H7 (cell line): ENCODE measurements at regions not wholly inside any gene's neighbourhood (a gene's known extent, or its start where the extent isn't known, plus 50 kb on each side); places are given as distances from the start of the nearest gene placed in this dataset.

Experiments used
- DNase-seq: peaks from one replicate; pipeline ENCODE4 v3.0.0; 2012
- H3K27me3 ChIP-seq: 2 replicates; pipeline ENCODE4 v1.6.0; 2011; ENCODE audit warnings: mild to moderate bottlenecking, low read length; ENCODE audit not compliant: control insufficient read depth, insufficient read depth
- H3K36me3 ChIP-seq: replicated peaks from 2 replicates; pipeline ENCODE4 v1.5.1; 2011; ENCODE audit warnings: low read length; ENCODE audit not compliant: control insufficient read depth, insufficient read depth
- H3K4me3 ChIP-seq: 2 replicates; pipeline ENCODE4 v1.5.1; 2011; ENCODE audit warnings: low read depth, mild to moderate bottlenecking, control low read depth, low read length, moderate library complexity; ENCODE audit not compliant: insufficient read depth

- Histone ChIP-seq H3K27me3 (no peaks in the 10 kb centered on the region), H3K36me3 (no peaks in the 10 kb centered on the region), H3K4me3 (no peak overlapping the region)
- DNase-seq = no peak
Observed at GRCh38 chrX:95662200-95662599, 1022.4 kb upstream of the DIAPH2 start.

DNA sequence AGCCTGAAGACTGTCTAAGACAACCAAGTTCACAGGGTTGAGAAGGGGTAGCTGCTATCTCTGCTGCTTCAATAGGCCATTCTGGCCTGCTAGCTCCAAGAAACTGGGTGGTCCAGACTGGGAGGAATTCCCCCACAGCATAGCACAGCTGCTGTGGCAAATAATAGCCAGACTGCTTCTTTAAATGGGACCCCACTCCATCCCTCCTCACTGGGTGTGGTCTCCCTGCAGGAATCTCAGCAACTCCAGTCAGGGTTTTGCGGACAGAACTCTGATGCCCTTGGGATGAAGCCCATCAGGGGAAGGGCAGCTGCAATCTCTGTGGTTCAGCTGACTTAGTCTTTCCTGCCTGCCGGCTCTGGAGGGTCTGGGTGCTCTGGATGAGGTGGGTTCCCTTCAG, 1018.6 kb upstream of the DIAPH2 start:
- Histone ChIP-seq H3K4me3 (no peak overlapping the region), H3K27me3 (no peaks in the 10 kb centered on the region), H3K36me3 (no peaks in the 10 kb centered on the region)
- no peak for DNase-seq

DNA sequence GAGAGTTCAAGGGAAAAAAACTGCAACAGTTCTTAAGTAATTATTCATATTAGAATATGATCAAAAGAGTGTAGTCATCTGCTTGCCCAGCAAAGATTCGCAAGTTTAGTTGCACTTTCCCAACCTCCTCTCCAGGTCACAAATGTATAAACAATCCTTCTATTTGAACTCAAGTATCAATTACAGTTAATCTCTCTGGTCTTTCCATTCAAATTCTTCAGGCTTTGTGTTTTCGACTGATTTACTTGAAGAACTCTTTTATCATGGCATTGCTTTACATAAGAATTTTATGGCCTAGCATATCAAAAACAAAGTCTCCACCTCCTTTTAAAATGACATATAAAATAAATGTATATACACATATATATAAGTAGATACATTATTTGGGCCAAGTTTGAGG, 1009.6 kb upstream of the DIAPH2 start:
- H3K36me3 ChIP-seq = no peaks in the 10 kb centered on the region

DNA sequence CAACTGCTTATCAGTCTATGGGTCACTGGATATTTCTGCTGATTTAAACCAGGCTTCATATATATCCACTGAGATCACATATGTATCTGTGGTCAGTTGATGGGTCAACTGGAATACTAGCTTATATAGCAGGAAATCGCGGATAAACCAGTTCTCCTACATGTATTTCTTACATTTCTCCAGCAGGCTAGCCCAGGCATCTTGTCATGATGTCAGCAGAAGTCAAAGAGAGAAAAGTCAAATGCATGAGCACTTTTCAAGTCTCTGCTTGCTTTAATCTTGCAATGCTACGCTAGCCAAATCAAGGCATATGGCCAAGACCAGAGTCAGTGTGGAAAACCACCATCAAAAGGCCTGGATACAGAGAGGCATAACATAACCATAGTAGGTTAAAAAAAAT, 1008.8 kb upstream of the DIAPH2 start:
- no peaks in the 10 kb centered on the region for H3K27me3 ChIP-seq
- no peak for DNase-seq
- no peak overlapping the region for H3K4me3 ChIP-seq
- H3K36me3 ChIP-seq = no peaks in the 10 kb centered on the region

More for the DNA sequence above, 1009.6 kb upstream of the DIAPH2 start:
- no peak overlapping the region for H3K4me3 ChIP-seq
- no peak for DNase-seq
- H3K27me3 ChIP-seq = no peaks in the 10 kb centered on the region

DNA sequence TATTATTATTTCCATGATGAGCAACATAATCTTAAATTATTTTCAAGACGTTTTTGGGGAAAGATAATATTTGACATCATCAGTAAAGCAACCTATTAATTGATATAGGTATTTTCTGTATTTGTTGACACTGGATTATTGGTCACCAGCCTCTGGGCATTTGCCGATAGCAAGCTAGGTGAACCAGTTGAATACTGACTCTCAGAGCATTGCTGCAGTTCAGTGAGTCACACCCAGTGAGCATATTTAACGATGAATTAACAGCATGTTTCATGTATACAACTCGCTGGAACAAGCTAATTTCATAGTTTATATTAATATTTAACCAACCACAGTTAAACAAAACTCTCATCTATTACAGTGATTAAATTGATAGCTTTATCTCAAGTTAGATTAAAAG, 1006.0 kb upstream of the DIAPH2 start:
- no peak for DNase-seq
- Histone ChIP-seq H3K4me3 (no peak overlapping the region), H3K36me3 (no peaks in the 10 kb centered on the region), H3K27me3 (no peaks in the 10 kb centered on the region)

DNA sequence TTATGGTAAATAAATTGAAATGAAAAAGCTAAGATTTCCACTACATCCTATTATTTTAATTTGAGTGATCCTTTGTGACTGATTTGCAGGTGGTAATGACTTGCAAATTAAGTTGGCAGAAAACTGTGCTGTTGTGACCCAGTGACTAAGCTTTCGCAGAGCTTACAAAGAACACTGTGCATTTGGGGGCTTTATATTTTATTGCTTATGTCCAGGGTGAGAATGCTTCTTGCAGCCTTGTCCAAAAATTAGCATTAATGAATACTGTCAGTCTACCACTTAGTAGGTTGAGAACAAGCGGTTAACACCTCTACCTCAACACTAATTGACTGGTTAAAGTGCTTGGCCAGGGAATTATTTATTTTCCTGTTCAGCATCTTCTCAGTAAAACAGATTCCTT, 991.3 kb upstream of the DIAPH2 start:
- no peaks in the 10 kb centered on the region for H3K36me3 ChIP-seq
- H3K4me3 ChIP-seq = no peak overlapping the region
- DNase-seq = no peak
- H3K27me3 ChIP-seq = no peaks in the 10 kb centered on the region

- H3K4me3 ChIP-seq = no peak overlapping the region
Observed at GRCh38 chrX:95703696-95704095, 980.9 kb upstream of the DIAPH2 start.

DNA sequence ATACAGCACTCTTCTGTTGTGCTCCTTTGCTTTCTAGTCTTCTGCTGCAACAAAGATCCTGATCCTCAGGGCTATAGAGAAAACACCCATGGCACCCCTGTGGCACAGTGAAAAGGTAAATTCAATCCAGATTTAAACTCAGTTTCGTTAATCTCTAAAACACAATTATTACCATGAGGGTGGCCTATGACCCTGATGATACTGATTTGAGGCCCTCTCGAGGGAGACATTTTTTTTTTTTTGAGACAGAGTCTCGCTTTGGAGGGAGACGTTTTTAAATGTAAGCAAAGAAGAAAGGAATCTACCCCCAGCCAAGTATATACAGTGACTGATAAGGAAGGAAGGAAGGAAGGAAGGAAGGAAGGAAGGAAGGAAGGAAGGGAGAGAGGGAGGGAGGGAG, 967.8 kb upstream of the DIAPH2 start:
- H3K27me3 ChIP-seq = no peaks in the 10 kb centered on the region
- H3K36me3 ChIP-seq = no peaks in the 10 kb centered on the region
- H3K4me3 ChIP-seq = no peak overlapping the region
- no peak for DNase-seq

More at GRCh38 chrX:95703696-95704095, 980.9 kb upstream of the DIAPH2 start:
- H3K36me3 ChIP-seq = no peaks in the 10 kb centered on the region
- no peak for DNase-seq
- H3K27me3 ChIP-seq = no peaks in the 10 kb centered on the region

DNA sequence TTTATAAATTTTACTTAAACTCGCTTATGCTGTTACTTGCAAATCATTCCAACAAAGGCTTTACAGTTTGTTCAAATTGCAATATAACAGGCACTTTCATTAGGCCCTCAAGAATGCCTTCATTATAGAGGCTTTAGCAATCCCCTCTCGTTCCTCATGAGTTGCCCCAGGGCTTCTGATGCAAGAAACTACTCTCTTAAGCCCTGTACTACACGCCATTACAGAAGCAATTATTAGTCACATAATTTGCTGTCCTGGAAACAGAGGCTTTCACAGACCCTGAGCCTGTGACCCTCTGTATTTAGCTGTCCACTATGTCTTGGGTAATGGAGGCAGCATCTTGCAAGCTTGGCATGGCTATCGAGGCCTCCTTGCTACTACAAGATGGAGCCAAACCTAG, 965.9 kb upstream of the DIAPH2 start:
- no peaks in the 10 kb centered on the region for H3K27me3 ChIP-seq
- H3K4me3 ChIP-seq = no peak overlapping the region
- H3K36me3 ChIP-seq = no peaks in the 10 kb centered on the region
- DNase-seq = no peak

- H3K27me3 ChIP-seq = no peaks in the 10 kb centered on the region
- no peaks in the 10 kb centered on the region for H3K36me3 ChIP-seq
- no peak overlapping the region for H3K4me3 ChIP-seq
- no peak for DNase-seq
Observed at GRCh38 chrX:95721011-95721410, 963.6 kb upstream of the DIAPH2 start.

DNA sequence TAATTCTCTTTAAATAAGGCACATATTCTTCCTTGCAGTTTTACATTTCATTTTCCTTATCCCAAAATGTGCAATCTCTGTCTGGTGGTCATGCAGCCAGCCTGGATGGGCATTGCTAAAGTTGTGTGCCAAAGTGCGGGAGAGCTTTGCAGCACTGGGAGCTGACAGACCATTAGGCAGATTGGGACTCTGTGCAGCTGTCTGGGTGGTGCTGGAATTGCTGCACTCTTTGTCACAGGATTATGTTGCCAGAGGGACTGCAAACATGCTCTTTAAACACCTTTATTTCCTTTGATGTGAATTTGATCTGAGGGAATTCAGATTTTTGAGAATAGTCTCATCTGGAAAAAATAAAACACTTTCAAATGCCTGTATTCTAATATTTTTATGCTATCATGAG, 956.2 kb upstream of the DIAPH2 start:
- Histone ChIP-seq H3K36me3 (no peaks in the 10 kb centered on the region), H3K4me3 (no peak overlapping the region), H3K27me3 (no peaks in the 10 kb centered on the region)
- no peak for DNase-seq

DNA sequence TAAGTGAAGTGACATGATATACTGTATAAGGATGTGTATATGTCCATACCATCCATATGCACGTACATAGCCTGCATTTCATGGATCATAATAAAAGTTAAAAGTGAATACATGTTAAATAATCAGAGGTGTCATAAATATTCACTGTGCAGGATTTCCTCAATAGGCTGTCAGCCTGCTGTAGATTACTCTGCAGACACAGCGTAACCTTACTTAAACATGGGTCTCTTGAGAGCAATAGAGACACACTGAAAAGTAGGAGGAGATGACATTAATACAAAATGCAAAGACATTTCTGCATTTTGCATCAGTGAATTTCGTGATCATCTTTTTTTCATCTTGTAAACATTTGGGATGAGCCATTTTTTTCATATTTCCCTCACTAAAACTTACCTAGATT, 955.2 kb upstream of the DIAPH2 start:
- no peaks in the 10 kb centered on the region for H3K27me3 ChIP-seq
- no peak overlapping the region for H3K4me3 ChIP-seq
- no peaks in the 10 kb centered on the region for H3K36me3 ChIP-seq
- no peak for DNase-seq

DNA sequence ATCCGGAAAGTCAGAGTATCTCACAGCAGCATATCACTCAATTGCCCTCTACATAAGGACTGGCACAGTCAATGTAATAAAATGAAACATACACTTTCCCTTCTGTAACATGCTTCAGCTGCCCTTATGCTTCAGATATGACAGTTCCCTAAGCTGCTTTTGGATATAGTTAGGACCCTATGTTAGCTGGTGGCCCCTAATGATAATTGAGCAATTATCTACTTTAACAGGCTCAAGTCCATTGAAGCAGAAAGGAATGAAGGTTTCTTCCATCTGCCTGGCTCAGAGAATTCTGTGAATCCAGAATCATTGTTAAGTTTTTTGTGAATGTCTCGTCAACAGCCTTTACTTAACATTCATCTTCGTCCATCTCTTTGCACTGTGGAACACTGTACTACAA, 951.2 kb upstream of the DIAPH2 start:
- Histone ChIP-seq H3K27me3 (no peaks in the 10 kb centered on the region), H3K4me3 (no peak overlapping the region), H3K36me3 (no peaks in the 10 kb centered on the region)
- no peak for DNase-seq

- H3K36me3 ChIP-seq = no peaks in the 10 kb centered on the region
- H3K27me3 ChIP-seq = no peaks in the 10 kb centered on the region
- H3K4me3 ChIP-seq = no peak overlapping the region
- no peak for DNase-seq
Observed at GRCh38 chrX:95754411-95754810, 930.2 kb upstream of the DIAPH2 start.

GRCh38 chrX:95760356-95760755, 924.3 kb upstream of the DIAPH2 start:
- Histone ChIP-seq H3K4me3 (no peak overlapping the region), H3K36me3 (no peaks in the 10 kb centered on the region), H3K27me3 (no peaks in the 10 kb centered on the region)
- no peak for DNase-seq

- no peak for DNase-seq
- Histone ChIP-seq H3K36me3 (no peaks in the 10 kb centered on the region), H3K27me3 (no peaks in the 10 kb centered on the region), H3K4me3 (no peak overlapping the region)
Observed at GRCh38 chrX:95762716-95763115, 921.9 kb upstream of the DIAPH2 start.
